Nephron progenitor cell (in vitro differentiated cells): ENCODE measurements at regions not wholly inside any gene's neighbourhood (a gene's known extent, or its start where the extent isn't known, plus 50 kb on each side); places are given as distances from the start of the nearest gene placed in this dataset.

Experiments
- DNase-seq: peaks from one replicate; pipeline ENCODE4 v3.0.0; 2021
- H3K27ac Mint-ChIP-seq: 2 replicates; pipeline ENCODE4 v1.8.0; 2021; ENCODE audit warnings: mild to moderate bottlenecking, moderate library complexity, mixed read lengths
- H3K27me3 Mint-ChIP-seq: 2 replicates; pipeline ENCODE4 v1.8.0; 2021; ENCODE audit warnings: mild to moderate bottlenecking, low read depth, mixed read lengths; ENCODE audit not compliant: poor library complexity
- H3K36me3 Mint-ChIP-seq: 2 replicates; pipeline ENCODE4 v1.8.0; 2021; ENCODE audit warnings: low read depth, mixed read lengths
- H3K4me1 Mint-ChIP-seq: 2 replicates; pipeline ENCODE4 v1.8.0; 2021; ENCODE audit warnings: mixed read lengths
- H3K4me3 Mint-ChIP-seq: 2 replicates; pipeline ENCODE4 v1.8.0; 2021; ENCODE audit warnings: mild to moderate bottlenecking, moderate library complexity, mixed read lengths
- H3K9me3 Mint-ChIP-seq: 2 replicates; pipeline ENCODE4 v1.8.0; 2021; ENCODE audit warnings: mild to moderate bottlenecking, moderate library complexity, mixed read lengths
- CTCF ChIP-seq: fragments of 200-600 bp; sonication (generic); IDR thresholded peaks from 2 replicates; pipeline ENCODE4 v1.5.0; 2021; ENCODE audit warnings: antibody characterized with exemption

GRCh38 chr2:209371407-209371806 lies 52.4 kb upstream of the MAP2 start:
- no peaks in the 10 kb centered on the region for H3K4me1 Mint-ChIP-seq
- no peaks in the 10 kb centered on the region for H3K36me3 Mint-ChIP-seq
- no peak overlapping the region for H3K27ac Mint-ChIP-seq
- TF ChIP-seq CTCF = no peak
- DNase-seq = no peak
- peaks cover 39% of the 10 kb centered on the region for H3K9me3 Mint-ChIP-seq
- H3K27me3 Mint-ChIP-seq = peaks cover 3% of the 10 kb centered on the region
- H3K4me3 Mint-ChIP-seq = no peak overlapping the region
